ENCODE measurements at regions not wholly inside any gene's neighbourhood (a gene's known extent, or its start where the extent isn't known, plus 50 kb on each side); places are given as distances from the start of the nearest gene placed in this dataset.

- Histone ChIP-seq H3K9me3 (ENCODE audit: low read depth) (no peaks in the 10 kb centered on the region), H3K4me1 (ENCODE audit: insufficient read depth) (no peaks in the 10 kb centered on the region), H2AFZ (no peak overlapping the region), H3K79me2 (ENCODE audit: insufficient read depth) (no peaks in the 10 kb centered on the region), H3F3A (ENCODE audit: insufficient read depth) (no peaks in the 10 kb centered on the region), H3K9me2 (ENCODE audit: insufficient read depth) (no peaks in the 10 kb centered on the region), H4K20me1 (ENCODE audit: insufficient read depth) (no peaks in the 10 kb centered on the region), H3K9ac (no peak overlapping the region), H3K4me3 (no peak overlapping the region), H3K4me2 (ENCODE audit: unreplicated experiment) (no peak overlapping the region), H3K36me3 (ENCODE audit: low read depth) (no peaks in the 10 kb centered on the region), H3K27ac (no peak overlapping the region), H3K27me3 (replicated peaks; ENCODE audit: insufficient read depth) (no peaks in the 10 kb centered on the region)
- TF ChIP-seq EZH2phosphoT487 (IDR thresholded peaks at IDR 0.05; ENCODE audit: insufficient read depth, low read depth), result no peak
- no peak for TF ChIP-seq EZH2 (IDR thresholded peaks at IDR 0.05; ENCODE audit: insufficient read depth, poor library complexity, severe bottlenecking)
- 6 to 7% methylated on average over 2 of the region's 2 CpGs for WGBS, 2 experiments (ENCODE audit: low coverage in 1 of 2, low lambda C conversion rate in 2 of 2, missing lambda C conversion rate in 2 of 2)
- DNase-seq, result no peak
- in situ Hi-C loops (cut with MboI), result no loop called here
These were observed 641.6 kb downstream of the EPHA4 start for GRCh38 chr2:220930271-220931076.

DNA sequence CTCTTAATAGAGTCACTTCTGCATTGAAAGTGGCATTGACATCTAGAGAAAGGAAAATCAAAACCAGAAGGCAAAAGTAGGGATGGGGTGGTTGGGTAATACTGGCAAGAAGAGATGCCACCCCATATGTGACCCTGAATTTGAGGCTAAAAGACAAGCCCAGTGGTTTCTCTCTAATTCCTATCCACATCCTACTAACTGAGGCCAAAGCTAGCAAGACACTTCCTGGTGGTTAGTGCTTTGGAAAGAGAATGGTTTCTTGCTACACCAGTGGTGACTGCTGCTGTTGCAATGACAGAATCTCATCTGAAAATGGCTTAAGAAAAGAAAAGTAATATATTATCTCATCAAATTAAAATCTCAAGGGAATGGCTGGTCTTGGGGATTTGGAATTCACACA lies 640.6 kb downstream of the EPHA4 start:
- no peak overlapping the region for H3K27ac ChIP-seq
- in situ Hi-C loops (cut with MboI), result no loop called here
- no peak overlapping the region for H3K4me2 ChIP-seq (ENCODE audit: unreplicated experiment)
- H3K79me2 ChIP-seq (ENCODE audit: insufficient read depth), result no peaks in the 10 kb centered on the region
- H3K9me3 ChIP-seq (ENCODE audit: low read depth), result no peaks in the 10 kb centered on the region
- no peaks in the 10 kb centered on the region for H3K36me3 ChIP-seq (ENCODE audit: low read depth)
- no peaks in the 10 kb centered on the region for H3K9me2 ChIP-seq (ENCODE audit: insufficient read depth)
- H4K20me1 ChIP-seq (ENCODE audit: insufficient read depth), result no peaks in the 10 kb centered on the region
- TF ChIP-seq EZH2phosphoT487 (IDR thresholded peaks at IDR 0.05; ENCODE audit: insufficient read depth, low read depth) (no peak), EZH2 (IDR thresholded peaks at IDR 0.05; ENCODE audit: insufficient read depth, poor library complexity, severe bottlenecking) (no peak)
- no peaks in the 10 kb centered on the region for H3K27me3 ChIP-seq (replicated peaks; ENCODE audit: insufficient read depth)
- H3K4me1 ChIP-seq (ENCODE audit: insufficient read depth), result no peaks in the 10 kb centered on the region
- H2AFZ ChIP-seq, result no peak overlapping the region
- peak; percentile 53 for DNase-seq
- no peak overlapping the region for H3K4me3 ChIP-seq
- H3K9ac ChIP-seq, result no peak overlapping the region
- H3F3A ChIP-seq (ENCODE audit: insufficient read depth), result no peaks in the 10 kb centered on the region

DNA sequence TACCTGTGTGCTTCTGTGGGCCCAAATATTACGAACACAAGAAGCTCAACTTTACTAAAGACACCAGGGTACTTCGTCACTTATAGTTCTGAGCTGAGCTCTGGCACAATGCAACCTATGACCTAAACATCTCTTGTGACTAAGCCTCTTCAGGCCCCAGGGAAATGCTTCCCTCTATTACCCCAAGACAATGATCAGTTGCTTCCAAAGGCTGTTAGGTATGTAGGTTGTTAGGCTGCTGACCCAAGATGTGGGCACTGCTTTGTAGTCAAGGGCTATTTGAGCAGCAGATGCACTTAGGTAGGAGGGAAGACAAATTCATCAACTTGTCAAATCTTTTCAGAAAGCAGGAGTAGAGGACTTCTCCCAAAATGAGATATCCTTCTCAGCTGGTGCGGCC lies 640.1 kb downstream of the EPHA4 start:
- Histone ChIP-seq H2AFZ (no peak overlapping the region), H3K27me3 (replicated peaks; ENCODE audit: insufficient read depth) (no peaks in the 10 kb centered on the region), H3K9me2 (ENCODE audit: insufficient read depth) (no peaks in the 10 kb centered on the region), H4K20me1 (ENCODE audit: insufficient read depth) (no peaks in the 10 kb centered on the region), H3K4me2 (ENCODE audit: unreplicated experiment) (no peak overlapping the region), H3K9me3 (ENCODE audit: low read depth) (no peaks in the 10 kb centered on the region), H3K27ac (no peak overlapping the region), H3K4me1 (ENCODE audit: insufficient read depth) (no peaks in the 10 kb centered on the region), H3K4me3 (no peak overlapping the region), H3F3A (ENCODE audit: insufficient read depth) (no peaks in the 10 kb centered on the region), H3K79me2 (ENCODE audit: insufficient read depth) (no peaks in the 10 kb centered on the region), H3K9ac (no peak overlapping the region), H3K36me3 (ENCODE audit: low read depth) (no peaks in the 10 kb centered on the region)
- 45 to 56% methylated on average over 3 of the region's 3 CpGs for WGBS, 2 experiments (ENCODE audit: low coverage in 1 of 2, low lambda C conversion rate in 2 of 2, missing lambda C conversion rate in 2 of 2)
- peak; percentile 49 for DNase-seq
- in situ Hi-C loops (cut with MboI), result no loop called here
- TF ChIP-seq EZH2 (IDR thresholded peaks at IDR 0.05; ENCODE audit: insufficient read depth, poor library complexity, severe bottlenecking) (no peak), EZH2phosphoT487 (IDR thresholded peaks at IDR 0.05; ENCODE audit: insufficient read depth, low read depth) (no peak)

DNA sequence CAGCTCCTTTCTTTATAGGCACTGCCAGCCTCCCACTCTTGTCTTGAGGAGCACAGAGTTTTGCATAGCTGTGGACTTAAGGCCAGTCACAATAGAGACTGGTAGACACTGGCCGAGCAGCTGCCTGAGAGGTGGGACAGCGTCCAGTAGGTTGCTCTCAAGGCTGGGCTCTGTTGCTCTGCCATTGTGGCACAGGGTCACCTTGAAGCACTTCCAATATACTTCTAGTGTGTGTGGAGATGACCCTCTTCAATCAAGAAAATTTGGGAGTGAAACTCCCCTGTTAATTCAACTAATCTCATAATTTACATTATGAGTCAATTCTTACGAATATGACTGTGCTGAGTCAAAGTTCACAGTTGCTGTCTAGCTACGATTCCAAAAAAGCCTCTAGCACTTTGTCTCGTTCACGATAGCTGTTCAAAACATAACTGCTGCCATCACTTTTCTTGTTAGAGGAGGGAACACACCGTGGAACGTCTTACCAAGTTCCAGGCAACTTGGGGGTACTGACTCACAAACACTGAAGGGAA lies 636.2 kb downstream of the EPHA4 start:
- no peaks in the 10 kb centered on the region for H3K79me2 ChIP-seq (ENCODE audit: insufficient read depth)
- H3K27ac ChIP-seq, result no peak overlapping the region
- no peak overlapping the region for H3K9ac ChIP-seq
- 64 to 65% methylated on average over 8 of the region's 8 CpGs for WGBS, 2 experiments (ENCODE audit: low coverage in 1 of 2, low lambda C conversion rate in 2 of 2, missing lambda C conversion rate in 2 of 2)
- no peaks in the 10 kb centered on the region for H4K20me1 ChIP-seq (ENCODE audit: insufficient read depth)
- no peak overlapping the region for H2AFZ ChIP-seq
- H3K4me2 ChIP-seq (ENCODE audit: unreplicated experiment), result no peak overlapping the region
- TF ChIP-seq EZH2phosphoT487 (IDR thresholded peaks at IDR 0.05; ENCODE audit: insufficient read depth, low read depth) (no peak), EZH2 (IDR thresholded peaks at IDR 0.05; ENCODE audit: insufficient read depth, poor library complexity, severe bottlenecking) (no peak)
- H3F3A ChIP-seq (ENCODE audit: insufficient read depth), result no peaks in the 10 kb centered on the region
- no peaks in the 10 kb centered on the region for H3K36me3 ChIP-seq (ENCODE audit: low read depth)
- H3K9me3 ChIP-seq (ENCODE audit: low read depth), result no peaks in the 10 kb centered on the region
- H3K4me3 ChIP-seq, result no peak overlapping the region
- no peaks in the 10 kb centered on the region for H3K9me2 ChIP-seq (ENCODE audit: insufficient read depth)
- in situ Hi-C loops (cut with MboI), result no loop called here
- peak; percentile 7 for DNase-seq
- H3K4me1 ChIP-seq (ENCODE audit: insufficient read depth), result no peaks in the 10 kb centered on the region
- H3K27me3 ChIP-seq (replicated peaks; ENCODE audit: insufficient read depth), result 0 out of 2 replicates have a peak, but pooled peaks cover 7% of the 10 kb centered on the region
